Suprapubic skin (tissue), 4 donors: ENCODE measurements at regions not wholly inside any gene's neighbourhood (a gene's known extent, or its start where the extent isn't known, plus 50 kb on each side); places are given as distances from the start of the nearest gene placed in this dataset.
"Not testable (repeated sequence)": the region's sequence is repeated elsewhere in the genome, so short reads cannot be mapped to it uniquely, and the experiment has no call there.

Experiments used
- DNase-seq, 2 donors: peaks; one replicate each; pipeline ENCODE4 v3.0.0-alpha.2; 2019; ENCODE audit warnings: low spot score in 2 of 2
- H3K27ac ChIP-seq: fragments of 200-600 bp; sonication (generic); one replicate; pipeline ENCODE4 v1.5.1; 2019
- H3K27me3 ChIP-seq: fragments of 200-600 bp; sonication (generic); one replicate; pipeline ENCODE4 v1.5.1; 2019
- H3K36me3 ChIP-seq: fragments of 200-600 bp; sonication (generic); one replicate; pipeline ENCODE4 v1.5.1; 2019
- H3K4me1 ChIP-seq: fragments of 200-600 bp; sonication (generic); one replicate; pipeline ENCODE4 v1.5.1; 2019
- H3K4me3 ChIP-seq: fragments of 200-600 bp; sonication (generic); one replicate; pipeline ENCODE4 v1.5.1; 2019; ENCODE audit warnings: mild to moderate bottlenecking
- H3K9me3 ChIP-seq: fragments of 200-600 bp; sonication (generic); one replicate; pipeline ENCODE4 v1.5.1; 2019
- CTCF ChIP-seq, 2 donors: fragments of 200-600 bp in 1 of 2; fragments of 450-650 bp in 1 of 2; sonication (generic) in 1 of 2; IDR thresholded peaks; one replicate each; pipeline ENCODE4 v1.5.1; 2016 to 2019; ENCODE audit warnings: antibody characterized with exemption in 2 of 2, mild to moderate bottlenecking in 1 of 2, moderate library complexity in 1 of 2
- EP300 ChIP-seq: sonication (generic); formaldehyde crosslinking; IDR thresholded peaks from one replicate; pipeline ENCODE4 v1.6.1; 2017; ENCODE audit warnings: antibody characterized with exemption
- POLR2A ChIP-seq, 2 donors: fragments of 450-650 bp; IDR thresholded peaks; one replicate each; pipeline ENCODE4 v1.6.1; 2017; ENCODE audit warnings: antibody characterized with exemption in 2 of 2, mild to moderate bottlenecking in 2 of 2, moderate library complexity in 2 of 2
- POLR2AphosphoS5 ChIP-seq, 3 donors: sonication (generic); formaldehyde crosslinking; IDR thresholded peaks; one replicate each; pipeline ENCODE4 v1.6.1; 2017; ENCODE audit warnings: antibody characterized with exemption in 3 of 3
- WGBS: methylation state at CpG from one replicate; pipeline ENCODE4 v1.1.5; 2018; 5-methylcytosine and 5-hydroxymethylcytosine counted together

- H3K27ac ChIP-seq = no peak overlapping the region
- H3K4me3 ChIP-seq = no peak overlapping the region
- no peak for DNase-seq
- peaks cover 11% of the 10 kb centered on the region for H3K9me3 ChIP-seq
- H3K36me3 ChIP-seq = no peaks in the 10 kb centered on the region
- H3K4me1 ChIP-seq = no peaks in the 10 kb centered on the region
- H3K27me3 ChIP-seq = no peaks in the 10 kb centered on the region
- TF ChIP-seq POLR2A (IDR thresholded peaks at IDR 0.05) = no peak
- 87% methylated on average over 7 of the region's 7 CpGs for WGBS
Observed at GRCh38 chr1:89436856-89437255, 73.0 kb downstream of the GBP6 start.

- H3K36me3 ChIP-seq, DNase-seq, H3K4me3 ChIP-seq, H3K27me3 ChIP-seq, H3K4me1 ChIP-seq, H3K27ac ChIP-seq: not testable (repeated sequence)
- WGBS = 92% methylated on average over 5 of the region's 5 CpGs
- H3K9me3 ChIP-seq = peaks cover 11% of the 10 kb centered on the region
Observed at GRCh38 chr1:89438301-89438700, 74.4 kb downstream of the GBP6 start.

GRCh38 chr1:89440911-89441310, 77.1 kb downstream of the GBP6 start:
- TF ChIP-seq EP300 (no peak), POLR2AphosphoS5 (IDR thresholded peaks at IDR 0.05) (no peak), CTCF (IDR thresholded peaks at IDR 0.05) (no peak), POLR2A (IDR thresholded peaks at IDR 0.05) (no peak)
- 91% methylated on average over 2 of the region's 2 CpGs for WGBS

GRCh38 chr1:89444791-89445190, 79.8 kb upstream of the LRRC8B start:
- Histone ChIP-seq H3K27me3 (no peaks in the 10 kb centered on the region), H3K4me3 (no peak overlapping the region), H3K27ac (no peak overlapping the region), H3K4me1 (no peaks in the 10 kb centered on the region), H3K9me3 (no peaks in the 10 kb centered on the region), H3K36me3 (no peaks in the 10 kb centered on the region)
- no peak for TF ChIP-seq EP300
- TF ChIP-seq POLR2A (IDR thresholded peaks at IDR 0.05) = no peak
- TF ChIP-seq POLR2AphosphoS5 (IDR thresholded peaks at IDR 0.05) = no peak
- TF ChIP-seq CTCF (IDR thresholded peaks at IDR 0.05) = no peak
- no peak for DNase-seq

More at GRCh38 chr1:89440911-89441310, 77.1 kb downstream of the GBP6 start:
- Histone ChIP-seq H3K9me3 (peaks cover 11% of the 10 kb centered on the region), H3K36me3 (no peaks in the 10 kb centered on the region), H3K27ac (no peak overlapping the region), H3K4me3 (no peak overlapping the region), H3K27me3 (no peaks in the 10 kb centered on the region), H3K4me1 (no peaks in the 10 kb centered on the region)
- no peak for DNase-seq

- TF ChIP-seq EP300 (no peak), POLR2AphosphoS5 (IDR thresholded peaks at IDR 0.05) (no peak), CTCF (IDR thresholded peaks at IDR 0.05) (no peak), POLR2A (IDR thresholded peaks at IDR 0.05) (no peak)
- no peak overlapping the region for H3K4me3 ChIP-seq
- DNase-seq = no peak
- H3K27me3 ChIP-seq = no peaks in the 10 kb centered on the region
- WGBS = 70% methylated on average over 2 of the region's 2 CpGs
- peaks cover 19% of the 10 kb centered on the region for H3K4me1 ChIP-seq
- H3K36me3 ChIP-seq = no peaks in the 10 kb centered on the region
- no peaks in the 10 kb centered on the region for H3K9me3 ChIP-seq
- H3K27ac ChIP-seq = no peak overlapping the region
Observed at GRCh38 chr1:89451011-89451410, 73.6 kb upstream of the LRRC8B start.

- TF ChIP-seq CTCF (IDR thresholded peaks at IDR 0.05) (no peak), POLR2AphosphoS5 (IDR thresholded peaks at IDR 0.05) (no peak), EP300 (no peak), POLR2A (IDR thresholded peaks at IDR 0.05) (no peak)
- H3K27me3 ChIP-seq = no peaks in the 10 kb centered on the region
- peaks cover 19% of the 10 kb centered on the region for H3K4me1 ChIP-seq
- H3K27ac ChIP-seq = no peak overlapping the region
- H3K4me3 ChIP-seq = no peak overlapping the region
- WGBS = 74% methylated on average over 9 of the region's 9 CpGs
- H3K36me3 ChIP-seq = no peaks in the 10 kb centered on the region
- H3K9me3 ChIP-seq = no peaks in the 10 kb centered on the region
- no peak for DNase-seq
Observed at GRCh38 chr1:89453123-89453972, 71.3 kb upstream of the LRRC8B start.
